ENCODE measurements at regions not wholly inside any gene's neighbourhood (a gene's known extent, or its start where the extent isn't known, plus 50 kb on each side); places are given as distances from the start of the nearest gene placed in this dataset.

- DNase-seq (ENCODE audit: low spot score): no peak
- in situ Hi-C loops (cut with MboI; ENCODE audit: low pct_unique_long_range_greater_than_20kb, low sequenced_read_pairs, unreplicated experiment): no loop called here
Measured at GRCh38 chr13:61466280-61466679, 50.6 kb upstream of the PCDH20 start.

More at GRCh38 chr13:61466280-61466679, 50.6 kb upstream of the PCDH20 start:
- TF ChIP-seq CTCF (IDR thresholded peaks at IDR 0.05; ENCODE audit: extremely low read depth, insufficient read depth, missing control alignments): no peak

Data from GM13977 (cell line).